T-helper 2 cell treated with Interferon-gamma antibody and Interleukin-4, amounts not matched to agents 5 μg/mL and 100 μg/mL, for 36 hours (primary cell): ENCODE measurements at regions not wholly inside any gene's neighbourhood (a gene's known extent, or its start where the extent isn't known, plus 50 kb on each side); places are given as distances from the start of the nearest gene placed in this dataset.

ENCODE experiments used
- DNase-seq: peaks from one replicate; pipeline ENCODE4 v3.0.0; 2021; ENCODE audit warnings: low spot score
- H3K27ac Mint-ChIP-seq: one replicate; pipeline ENCODE4 v1.8.0; 2021; ENCODE audit warnings: mild to moderate bottlenecking, mixed read lengths
- H3K27me3 Mint-ChIP-seq: one replicate; pipeline ENCODE4 v1.8.0; 2021; ENCODE audit warnings: low read depth, mixed read lengths
- H3K36me3 Mint-ChIP-seq: one replicate; pipeline ENCODE4 v1.8.0; 2021; ENCODE audit warnings: low read depth, mixed read lengths
- H3K4me1 Mint-ChIP-seq: one replicate; pipeline ENCODE4 v1.8.0; 2021; ENCODE audit warnings: low read depth, mixed read lengths
- H3K4me3 Mint-ChIP-seq: one replicate; pipeline ENCODE4 v1.8.0; 2022; ENCODE audit warnings: mild to moderate bottlenecking, moderate library complexity, mixed read lengths
- H3K9me3 Mint-ChIP-seq: one replicate; pipeline ENCODE4 v1.8.0; 2021; ENCODE audit warnings: mixed read lengths

- H3K36me3 Mint-ChIP-seq: peaks cover 15% of the 10 kb centered on the region
Observed at GRCh38 chr12:124418156-124418555, 123.3 kb downstream of the RFLNA start.

GRCh38 chr12:124416516-124417395 lies 121.9 kb downstream of the RFLNA start:
- DNase-seq: no peak
- no peaks in the 10 kb centered on the region for H3K27me3 Mint-ChIP-seq
- H3K9me3 Mint-ChIP-seq: no peaks in the 10 kb centered on the region
- no peak overlapping the region for H3K4me3 Mint-ChIP-seq
- H3K36me3 Mint-ChIP-seq: peaks cover 15% of the 10 kb centered on the region
- H3K4me1 Mint-ChIP-seq: no peaks in the 10 kb centered on the region
- H3K27ac Mint-ChIP-seq: no peak overlapping the region

More at GRCh38 chr12:124418156-124418555, 123.3 kb downstream of the RFLNA start:
- H3K27ac Mint-ChIP-seq: no peak overlapping the region
- H3K4me3 Mint-ChIP-seq: no peak overlapping the region
- no peaks in the 10 kb centered on the region for H3K27me3 Mint-ChIP-seq
- no peak for DNase-seq
- H3K9me3 Mint-ChIP-seq: no peaks in the 10 kb centered on the region
- H3K4me1 Mint-ChIP-seq: no peaks in the 10 kb centered on the region

- Mint-ChIP-seq H3K9me3 (no peaks in the 10 kb centered on the region), H3K4me1 (no peaks in the 10 kb centered on the region), H3K27me3 (no peaks in the 10 kb centered on the region), H3K36me3 (peaks cover 10% of the 10 kb centered on the region), H3K27ac (no peak overlapping the region), H3K4me3 (no peak overlapping the region)
- DNase-seq: no peak
Observed at GRCh38 chr12:124415064-124415463, 120.2 kb downstream of the RFLNA start.

- H3K9me3 Mint-ChIP-seq: no peaks in the 10 kb centered on the region
- no peaks in the 10 kb centered on the region for H3K27me3 Mint-ChIP-seq
- H3K36me3 Mint-ChIP-seq: peaks cover 7% of the 10 kb centered on the region
- no peaks in the 10 kb centered on the region for H3K4me1 Mint-ChIP-seq
- no peak overlapping the region for H3K27ac Mint-ChIP-seq
- no peak for DNase-seq
- H3K4me3 Mint-ChIP-seq: no peak overlapping the region
Observed at GRCh38 chr12:124413915-124414314, 119.0 kb downstream of the RFLNA start.

GRCh38 chr12:124413401-124413800 lies 118.5 kb downstream of the RFLNA start:
- Mint-ChIP-seq H3K36me3 (peaks cover 7% of the 10 kb centered on the region), H3K27me3 (no peaks in the 10 kb centered on the region), H3K4me3 (no peak overlapping the region), H3K4me1 (no peaks in the 10 kb centered on the region), H3K27ac (no peak overlapping the region), H3K9me3 (no peaks in the 10 kb centered on the region)
- no peak for DNase-seq

GRCh38 chr12:124412646-124413015 lies 117.7 kb downstream of the RFLNA start:
- DNase-seq: no peak
- Mint-ChIP-seq H3K9me3 (no peaks in the 10 kb centered on the region), H3K27me3 (no peaks in the 10 kb centered on the region), H3K36me3 (peaks cover 7% of the 10 kb centered on the region), H3K27ac (no peak overlapping the region), H3K4me3 (no peak overlapping the region), H3K4me1 (no peaks in the 10 kb centered on the region)

GRCh38 chr12:124411953-124412645 lies 117.2 kb downstream of the RFLNA start:
- Mint-ChIP-seq H3K9me3 (no peaks in the 10 kb centered on the region), H3K36me3 (peaks cover 2% of the 10 kb centered on the region), H3K27ac (no peak overlapping the region), H3K4me1 (no peaks in the 10 kb centered on the region), H3K4me3 (no peak overlapping the region), H3K27me3 (no peaks in the 10 kb centered on the region)
- DNase-seq: no peak

GRCh38 chr12:124411281-124411878 lies 116.5 kb downstream of the RFLNA start:
- Mint-ChIP-seq H3K4me1 (no peaks in the 10 kb centered on the region), H3K27ac (no peak overlapping the region), H3K27me3 (no peaks in the 10 kb centered on the region), H3K4me3 (no peak overlapping the region), H3K36me3 (peaks cover 2% of the 10 kb centered on the region), H3K9me3 (no peaks in the 10 kb centered on the region)
- DNase-seq: no peak

- H3K27ac Mint-ChIP-seq: no peak overlapping the region
- H3K9me3 Mint-ChIP-seq: no peaks in the 10 kb centered on the region
- no peak overlapping the region for H3K4me3 Mint-ChIP-seq
- peaks cover 2% of the 10 kb centered on the region for H3K36me3 Mint-ChIP-seq
- DNase-seq: no peak
- no peaks in the 10 kb centered on the region for H3K27me3 Mint-ChIP-seq
- no peaks in the 10 kb centered on the region for H3K4me1 Mint-ChIP-seq
Observed at GRCh38 chr12:124410354-124411175, 115.7 kb downstream of the RFLNA start.

GRCh38 chr12:124408822-124409517 lies 114.1 kb downstream of the RFLNA start:
- H3K4me3 Mint-ChIP-seq: no peak overlapping the region
- H3K27ac Mint-ChIP-seq: no peak overlapping the region
- no peak for DNase-seq
- H3K36me3 Mint-ChIP-seq: peaks cover 2% of the 10 kb centered on the region
- H3K9me3 Mint-ChIP-seq: no peaks in the 10 kb centered on the region
- no peaks in the 10 kb centered on the region for H3K4me1 Mint-ChIP-seq
- no peaks in the 10 kb centered on the region for H3K27me3 Mint-ChIP-seq

- peaks cover 5% of the 10 kb centered on the region for H3K36me3 Mint-ChIP-seq
- H3K4me1 Mint-ChIP-seq: peaks cover 3% of the 10 kb centered on the region
- DNase-seq: no peak
- no peaks in the 10 kb centered on the region for H3K9me3 Mint-ChIP-seq
- H3K4me3 Mint-ChIP-seq: no peak overlapping the region
- H3K27me3 Mint-ChIP-seq: no peaks in the 10 kb centered on the region
- H3K27ac Mint-ChIP-seq: no peak overlapping the region
Observed at GRCh38 chr12:124407074-124407473, 112.2 kb downstream of the RFLNA start.

GRCh38 chr12:124406043-124406442 lies 111.2 kb downstream of the RFLNA start:
- H3K27ac Mint-ChIP-seq: no peak overlapping the region
- H3K4me3 Mint-ChIP-seq: no peak overlapping the region
- no peaks in the 10 kb centered on the region for H3K27me3 Mint-ChIP-seq
- no peaks in the 10 kb centered on the region for H3K9me3 Mint-ChIP-seq
- DNase-seq: no peak
- H3K4me1 Mint-ChIP-seq: peaks cover 3% of the 10 kb centered on the region
- H3K36me3 Mint-ChIP-seq: peaks cover 9% of the 10 kb centered on the region

GRCh38 chr12:124405592-124405991 lies 110.7 kb downstream of the RFLNA start:
- Mint-ChIP-seq H3K36me3 (peaks cover 8% of the 10 kb centered on the region), H3K9me3 (no peaks in the 10 kb centered on the region), H3K4me3 (no peak overlapping the region), H3K27ac (no peak overlapping the region), H3K27me3 (no peaks in the 10 kb centered on the region), H3K4me1 (peaks cover 3% of the 10 kb centered on the region)
- DNase-seq: no peak
